ENCODE measurements at regions not wholly inside any gene's neighbourhood (a gene's known extent, or its start where the extent isn't known, plus 50 kb on each side); places are given as distances from the start of the nearest gene placed in this dataset.

DNA sequence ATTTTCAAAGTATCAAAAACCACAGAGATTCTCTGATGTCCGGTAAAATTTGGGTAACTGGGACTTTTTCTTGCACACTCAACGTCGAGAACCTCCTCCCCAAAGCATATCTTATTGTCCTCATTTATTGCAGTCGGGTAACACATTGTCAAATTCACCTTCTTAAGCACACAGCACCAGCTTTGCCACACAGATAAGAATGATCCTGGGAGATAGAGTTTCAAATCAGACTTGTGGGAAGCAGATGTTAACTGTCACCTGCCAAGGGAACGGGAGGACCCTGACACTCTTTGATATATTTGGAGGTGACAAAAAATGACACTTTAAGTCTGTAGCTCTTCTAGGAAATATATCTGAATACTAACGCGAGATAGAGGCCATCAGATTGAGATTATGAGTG is 282.1 kb upstream of the BMP2 start:
- WGBS = 70% methylated on average over 7 of the region's 7 CpGs
- Histone ChIP-seq H3K4me3 (no peak overlapping the region), H3K4me1 (no peaks in the 10 kb centered on the region), H3K36me3 (no peaks in the 10 kb centered on the region), H3K9me3 (no peaks in the 10 kb centered on the region), H3K27me3 (no peaks in the 10 kb centered on the region), H3K27ac (no peak overlapping the region)
- TF ChIP-seq EP300 (IDR thresholded peaks at IDR 0.05) = no peak
- no peak for TF ChIP-seq POLR2AphosphoS5 (IDR thresholded peaks at IDR 0.05)
- TF ChIP-seq, protein P1, sequence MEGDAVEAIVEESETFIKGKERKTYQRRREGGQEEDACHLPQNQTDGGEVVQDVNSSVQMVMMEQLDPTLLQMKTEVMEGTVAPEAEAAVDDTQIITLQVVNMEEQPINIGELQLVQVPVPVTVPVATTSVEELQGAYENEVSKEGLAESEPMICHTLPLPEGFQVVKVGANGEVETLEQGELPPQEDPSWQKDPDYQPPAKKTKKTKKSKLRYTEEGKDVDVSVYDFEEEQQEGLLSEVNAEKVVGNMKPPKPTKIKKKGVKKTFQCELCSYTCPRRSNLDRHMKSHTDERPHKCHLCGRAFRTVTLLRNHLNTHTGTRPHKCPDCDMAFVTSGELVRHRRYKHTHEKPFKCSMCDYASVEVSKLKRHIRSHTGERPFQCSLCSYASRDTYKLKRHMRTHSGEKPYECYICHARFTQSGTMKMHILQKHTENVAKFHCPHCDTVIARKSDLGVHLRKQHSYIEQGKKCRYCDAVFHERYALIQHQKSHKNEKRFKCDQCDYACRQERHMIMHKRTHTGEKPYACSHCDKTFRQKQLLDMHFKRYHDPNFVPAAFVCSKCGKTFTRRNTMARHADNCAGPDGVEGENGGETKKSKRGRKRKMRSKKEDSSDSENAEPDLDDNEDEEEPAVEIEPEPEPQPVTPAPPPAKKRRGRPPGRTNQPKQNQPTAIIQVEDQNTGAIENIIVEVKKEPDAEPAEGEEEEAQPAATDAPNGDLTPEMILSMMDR (IDR thresholded peaks at IDR 0.05) = no peak
- no peak for TF ChIP-seq POLR2A (IDR thresholded peaks at IDR 0.05)
- DNase-seq (ENCODE audit: low spot score in 2 of 2) = no peak

DNA sequence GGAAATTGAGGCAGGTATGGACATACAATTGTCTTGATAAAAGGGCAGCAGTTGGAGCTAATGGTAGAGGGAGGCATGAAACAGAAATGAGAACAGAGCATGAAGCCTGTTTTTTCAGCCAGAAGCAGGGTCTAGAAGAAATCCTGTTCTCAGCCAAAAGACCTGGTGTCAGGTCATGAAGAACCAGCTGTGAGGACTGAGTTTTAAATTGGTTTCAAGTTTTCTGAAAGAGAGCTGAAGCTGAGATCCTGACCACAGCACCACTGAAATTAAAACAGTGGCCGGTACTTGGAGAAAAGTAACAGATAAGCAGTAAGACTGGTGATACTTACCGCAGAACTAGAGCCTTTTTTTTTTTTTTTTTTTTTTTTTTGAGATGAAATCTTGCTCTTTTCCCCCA is 283.8 kb upstream of the BMP2 start:
- WGBS = 94% methylated on average over 2 of the region's 2 CpGs
- no peak for DNase-seq (ENCODE audit: low spot score in 2 of 2)

DNA sequence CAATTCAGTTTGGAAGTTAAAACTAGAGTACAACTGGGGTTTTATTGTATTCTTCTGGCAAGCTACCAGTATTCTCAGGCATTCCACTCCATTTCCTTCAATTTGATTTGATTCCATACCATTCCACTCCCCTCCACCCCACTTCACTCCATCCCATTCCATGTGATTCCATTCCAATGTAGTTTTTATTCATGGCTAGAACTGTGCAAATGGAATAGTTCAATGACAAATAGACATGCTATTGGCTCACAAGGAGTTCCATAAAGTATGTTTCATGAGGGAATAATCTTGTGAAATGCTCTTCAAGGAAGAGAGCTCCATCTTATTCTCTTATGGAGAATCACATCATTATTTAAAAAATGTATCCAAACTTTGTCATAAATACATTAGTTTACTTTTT is 285.0 kb upstream of the BMP2 start:
- no peak overlapping the region for H3K27ac ChIP-seq
- DNase-seq (ENCODE audit: low spot score in 2 of 2) = no peak
- TF ChIP-seq EP300 (IDR thresholded peaks at IDR 0.05) (no peak), POLR2AphosphoS5 (IDR thresholded peaks at IDR 0.05) (no peak), POLR2A (IDR thresholded peaks at IDR 0.05) (no peak)
- TF ChIP-seq, protein P1 (IDR thresholded peaks at IDR 0.05) = no peak
- H3K36me3 ChIP-seq = no peaks in the 10 kb centered on the region
- no peaks in the 10 kb centered on the region for H3K4me1 ChIP-seq
- no peaks in the 10 kb centered on the region for H3K9me3 ChIP-seq
- H3K27me3 ChIP-seq = no peaks in the 10 kb centered on the region
- no peak overlapping the region for H3K4me3 ChIP-seq

More for the DNA sequence above, 283.8 kb upstream of the BMP2 start:
- H3K4me3 ChIP-seq = no peak overlapping the region
- no peaks in the 10 kb centered on the region for H3K4me1 ChIP-seq
- no peaks in the 10 kb centered on the region for H3K36me3 ChIP-seq
- H3K27ac ChIP-seq = no peak overlapping the region
- no peaks in the 10 kb centered on the region for H3K27me3 ChIP-seq
- TF ChIP-seq, protein P1 (IDR thresholded peaks at IDR 0.05) = no peak
- TF ChIP-seq EP300 (IDR thresholded peaks at IDR 0.05) = no peak
- no peak for TF ChIP-seq POLR2A (IDR thresholded peaks at IDR 0.05)
- TF ChIP-seq POLR2AphosphoS5 (IDR thresholded peaks at IDR 0.05) = no peak
- no peaks in the 10 kb centered on the region for H3K9me3 ChIP-seq

DNA sequence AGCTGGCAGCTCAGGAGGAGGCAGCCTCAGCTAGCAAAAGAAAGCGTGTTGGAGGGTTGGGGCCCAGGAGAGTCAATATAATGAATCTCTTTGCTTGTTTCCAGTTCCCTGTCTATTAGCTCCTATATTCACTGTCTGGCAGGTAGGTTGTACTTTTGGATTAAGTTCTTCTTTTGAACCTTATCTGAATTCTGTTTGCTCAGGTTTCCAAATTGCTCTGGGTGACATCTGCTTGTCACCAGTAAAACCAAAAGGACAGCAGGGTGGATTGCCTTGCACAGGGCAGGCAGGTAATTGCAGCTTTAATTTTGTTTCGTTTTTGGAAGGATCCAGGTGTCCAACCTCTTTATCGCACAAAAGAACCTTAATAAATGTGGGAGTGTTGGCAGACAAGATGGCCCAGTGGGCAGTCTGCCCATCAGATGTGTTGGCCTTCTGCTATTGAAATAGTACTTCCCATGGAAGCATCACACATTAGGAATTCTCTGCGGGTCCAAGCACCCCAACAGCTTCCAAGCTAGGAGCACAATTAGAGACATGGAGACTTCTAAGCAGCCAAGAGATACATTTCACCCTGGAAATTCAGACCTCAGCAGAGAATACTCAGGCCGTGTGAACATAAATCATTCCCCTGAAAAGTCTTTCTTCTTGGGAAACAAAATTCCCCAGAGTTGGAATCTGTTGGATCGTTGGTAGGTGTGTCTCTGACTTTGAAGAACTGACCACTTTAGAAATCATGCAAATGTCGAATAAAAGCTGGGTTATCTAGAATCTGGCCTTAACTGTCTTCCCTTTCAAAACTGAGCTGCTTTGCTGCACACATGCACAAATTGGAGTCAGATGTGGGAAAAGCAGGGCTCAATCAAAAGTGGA is 286.9 kb upstream of the BMP2 start:
- no peak for TF ChIP-seq POLR2AphosphoS5 (IDR thresholded peaks at IDR 0.05)
- no peak for TF ChIP-seq EP300 (IDR thresholded peaks at IDR 0.05)
- H3K4me1 ChIP-seq = no peaks in the 10 kb centered on the region
- 54% methylated on average over 7 of the region's 7 CpGs for WGBS

DNA sequence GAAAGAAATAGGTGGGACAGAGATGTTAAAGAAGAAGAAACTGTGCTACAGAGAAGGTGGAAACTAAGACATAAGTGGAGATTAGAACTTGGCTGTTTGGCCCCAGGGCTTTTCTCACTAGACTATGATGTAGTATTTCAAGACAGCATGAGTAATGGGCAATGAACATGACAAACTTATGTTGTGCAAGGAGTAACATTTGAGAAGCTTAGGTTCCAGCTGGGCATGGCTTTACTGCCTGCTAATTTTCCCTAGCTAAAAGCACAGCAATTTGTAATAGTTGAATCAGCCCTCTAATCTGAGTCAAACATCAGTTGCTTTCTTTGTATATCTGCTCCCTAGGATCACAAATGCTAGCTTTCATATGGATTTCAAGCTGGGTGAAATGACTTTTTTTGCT is 294.3 kb upstream of the BMP2 start:
- no peak for DNase-seq (ENCODE audit: low spot score in 2 of 2)
- H3K9me3 ChIP-seq = no peaks in the 10 kb centered on the region
- no peaks in the 10 kb centered on the region for H3K36me3 ChIP-seq
- TF ChIP-seq POLR2AphosphoS5 (IDR thresholded peaks at IDR 0.05) = no peak
- TF ChIP-seq, protein P1 (IDR thresholded peaks at IDR 0.05) = no peak
- no peak for TF ChIP-seq EP300 (IDR thresholded peaks at IDR 0.05)
- no peak for TF ChIP-seq POLR2A (IDR thresholded peaks at IDR 0.05)
- no peaks in the 10 kb centered on the region for H3K4me1 ChIP-seq
- no peak overlapping the region for H3K27ac ChIP-seq
- no peaks in the 10 kb centered on the region for H3K27me3 ChIP-seq
- no peak overlapping the region for H3K4me3 ChIP-seq

More for the DNA sequence above, 286.9 kb upstream of the BMP2 start:
- no peaks in the 10 kb centered on the region for H3K27me3 ChIP-seq
- H3K27ac ChIP-seq = no peak overlapping the region
- no peaks in the 10 kb centered on the region for H3K9me3 ChIP-seq
- H3K4me3 ChIP-seq = no peak overlapping the region
- H3K36me3 ChIP-seq = no peaks in the 10 kb centered on the region
- DNase-seq (ENCODE audit: low spot score in 2 of 2) = no peak

Data from suprapubic skin (tissue), 4 donors.